ENCODE measurements at regions not wholly inside any gene's neighbourhood (a gene's known extent, or its start where the extent isn't known, plus 50 kb on each side); places are given as distances from the start of the nearest gene placed in this dataset.
"Not testable (repeated sequence)": the region's sequence is repeated elsewhere in the genome, so short reads cannot be mapped to it uniquely, and the experiment has no call there.

DNA sequence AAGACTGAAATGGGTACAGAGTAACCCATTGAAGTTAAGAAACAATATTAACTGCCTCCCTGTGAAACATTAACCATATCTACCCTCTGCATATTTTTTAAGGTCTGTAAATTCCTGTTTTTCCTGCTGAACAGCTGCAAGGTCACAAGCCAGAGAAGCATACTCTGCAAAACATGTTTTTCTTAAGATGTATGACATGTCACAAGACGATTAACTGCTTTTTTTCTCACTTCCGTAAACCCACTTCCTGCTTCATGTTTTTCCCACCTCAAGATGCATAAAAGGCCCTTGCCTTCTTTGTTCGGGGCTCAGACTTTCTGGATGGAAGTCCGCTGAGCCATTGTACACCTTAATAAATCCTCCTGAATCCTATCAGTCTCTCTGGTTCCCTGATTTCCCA is 504.7 kb upstream of the MIS18BP1 start:
- Histone ChIP-seq H3K36me3 (replicated peaks in 1 of 2; ENCODE audit: control insufficient read depth in 1 of 2, insufficient read depth in 2 of 2, low read length in 1 of 2) (no peaks in the 10 kb centered on the region), H3K27me3 (ENCODE audit: insufficient read depth) (no peaks in the 10 kb centered on the region), H3K9me3 (no peaks in the 10 kb centered on the region), H3K4me2 (no peak overlapping the region), H4K20me1 (ENCODE audit: insufficient read depth) (no peaks in the 10 kb centered on the region), H3F3A (replicated peaks; ENCODE audit: insufficient read depth) (no peaks in the 10 kb centered on the region), H3K27ac (ENCODE audit: low read depth in 2 of 2, low read length in 1 of 2) (no peak overlapping the region), H3K9me2 (no peaks in the 10 kb centered on the region), H3K9ac (no peak overlapping the region), H3K4me3 (ENCODE audit: low read depth in 2 of 2, low read length in 1 of 2) (no peak overlapping the region), H2AFZ (ENCODE audit: low read depth) (no peak overlapping the region), H3K79me2 (ENCODE audit: insufficient read depth) (no peaks in the 10 kb centered on the region), H3K4me1 (ENCODE audit: control insufficient read depth in 1 of 2, insufficient read depth in 2 of 2, low read depth in 1 of 2, low read length in 1 of 2) (no peaks in the 10 kb centered on the region)
- CTCF ChIA-PET, result no interaction called here
- POLR2A ChIA-PET, result no interaction called here
- TF ChIP-seq, protein P1, sequence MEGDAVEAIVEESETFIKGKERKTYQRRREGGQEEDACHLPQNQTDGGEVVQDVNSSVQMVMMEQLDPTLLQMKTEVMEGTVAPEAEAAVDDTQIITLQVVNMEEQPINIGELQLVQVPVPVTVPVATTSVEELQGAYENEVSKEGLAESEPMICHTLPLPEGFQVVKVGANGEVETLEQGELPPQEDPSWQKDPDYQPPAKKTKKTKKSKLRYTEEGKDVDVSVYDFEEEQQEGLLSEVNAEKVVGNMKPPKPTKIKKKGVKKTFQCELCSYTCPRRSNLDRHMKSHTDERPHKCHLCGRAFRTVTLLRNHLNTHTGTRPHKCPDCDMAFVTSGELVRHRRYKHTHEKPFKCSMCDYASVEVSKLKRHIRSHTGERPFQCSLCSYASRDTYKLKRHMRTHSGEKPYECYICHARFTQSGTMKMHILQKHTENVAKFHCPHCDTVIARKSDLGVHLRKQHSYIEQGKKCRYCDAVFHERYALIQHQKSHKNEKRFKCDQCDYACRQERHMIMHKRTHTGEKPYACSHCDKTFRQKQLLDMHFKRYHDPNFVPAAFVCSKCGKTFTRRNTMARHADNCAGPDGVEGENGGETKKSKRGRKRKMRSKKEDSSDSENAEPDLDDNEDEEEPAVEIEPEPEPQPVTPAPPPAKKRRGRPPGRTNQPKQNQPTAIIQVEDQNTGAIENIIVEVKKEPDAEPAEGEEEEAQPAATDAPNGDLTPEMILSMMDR (IDR thresholded peaks at IDR 0.05), result no peak
- no peak for TF ChIP-seq JUND (IDR thresholded peaks at IDR 0.05)
- no peak for TF ChIP-seq FOXJ3 (CRISPR knock-in tag; IDR thresholded peaks at IDR 0.05)
- TF ChIP-seq, protein P2, sequence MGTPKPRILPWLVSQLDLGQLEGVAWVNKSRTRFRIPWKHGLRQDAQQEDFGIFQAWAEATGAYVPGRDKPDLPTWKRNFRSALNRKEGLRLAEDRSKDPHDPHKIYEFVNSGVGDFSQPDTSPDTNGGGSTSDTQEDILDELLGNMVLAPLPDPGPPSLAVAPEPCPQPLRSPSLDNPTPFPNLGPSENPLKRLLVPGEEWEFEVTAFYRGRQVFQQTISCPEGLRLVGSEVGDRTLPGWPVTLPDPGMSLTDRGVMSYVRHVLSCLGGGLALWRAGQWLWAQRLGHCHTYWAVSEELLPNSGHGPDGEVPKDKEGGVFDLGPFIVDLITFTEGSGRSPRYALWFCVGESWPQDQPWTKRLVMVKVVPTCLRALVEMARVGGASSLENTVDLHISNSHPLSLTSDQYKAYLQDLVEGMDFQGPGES (IDR thresholded peaks at IDR 0.05; ENCODE audit: low read depth, low read length), result no peak
- no peak for TF ChIP-seq NFIC (IDR thresholded peaks at IDR 0.05; ENCODE audit: borderline replicate concordance)
- no peak for TF ChIP-seq RXRA (IDR thresholded peaks at IDR 0.05; ENCODE audit: borderline replicate concordance, low read depth)
- TF ChIP-seq, protein P3, sequence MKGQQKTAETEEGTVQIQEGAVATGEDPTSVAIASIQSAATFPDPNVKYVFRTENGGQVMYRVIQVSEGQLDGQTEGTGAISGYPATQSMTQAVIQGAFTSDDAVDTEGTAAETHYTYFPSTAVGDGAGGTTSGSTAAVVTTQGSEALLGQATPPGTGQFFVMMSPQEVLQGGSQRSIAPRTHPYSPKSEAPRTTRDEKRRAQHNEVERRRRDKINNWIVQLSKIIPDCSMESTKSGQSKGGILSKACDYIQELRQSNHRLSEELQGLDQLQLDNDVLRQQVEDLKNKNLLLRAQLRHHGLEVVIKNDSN (IDR thresholded peaks at IDR 0.05; ENCODE audit: borderline replicate concordance, low read depth), result no peak
- TF ChIP-seq, protein P4, sequence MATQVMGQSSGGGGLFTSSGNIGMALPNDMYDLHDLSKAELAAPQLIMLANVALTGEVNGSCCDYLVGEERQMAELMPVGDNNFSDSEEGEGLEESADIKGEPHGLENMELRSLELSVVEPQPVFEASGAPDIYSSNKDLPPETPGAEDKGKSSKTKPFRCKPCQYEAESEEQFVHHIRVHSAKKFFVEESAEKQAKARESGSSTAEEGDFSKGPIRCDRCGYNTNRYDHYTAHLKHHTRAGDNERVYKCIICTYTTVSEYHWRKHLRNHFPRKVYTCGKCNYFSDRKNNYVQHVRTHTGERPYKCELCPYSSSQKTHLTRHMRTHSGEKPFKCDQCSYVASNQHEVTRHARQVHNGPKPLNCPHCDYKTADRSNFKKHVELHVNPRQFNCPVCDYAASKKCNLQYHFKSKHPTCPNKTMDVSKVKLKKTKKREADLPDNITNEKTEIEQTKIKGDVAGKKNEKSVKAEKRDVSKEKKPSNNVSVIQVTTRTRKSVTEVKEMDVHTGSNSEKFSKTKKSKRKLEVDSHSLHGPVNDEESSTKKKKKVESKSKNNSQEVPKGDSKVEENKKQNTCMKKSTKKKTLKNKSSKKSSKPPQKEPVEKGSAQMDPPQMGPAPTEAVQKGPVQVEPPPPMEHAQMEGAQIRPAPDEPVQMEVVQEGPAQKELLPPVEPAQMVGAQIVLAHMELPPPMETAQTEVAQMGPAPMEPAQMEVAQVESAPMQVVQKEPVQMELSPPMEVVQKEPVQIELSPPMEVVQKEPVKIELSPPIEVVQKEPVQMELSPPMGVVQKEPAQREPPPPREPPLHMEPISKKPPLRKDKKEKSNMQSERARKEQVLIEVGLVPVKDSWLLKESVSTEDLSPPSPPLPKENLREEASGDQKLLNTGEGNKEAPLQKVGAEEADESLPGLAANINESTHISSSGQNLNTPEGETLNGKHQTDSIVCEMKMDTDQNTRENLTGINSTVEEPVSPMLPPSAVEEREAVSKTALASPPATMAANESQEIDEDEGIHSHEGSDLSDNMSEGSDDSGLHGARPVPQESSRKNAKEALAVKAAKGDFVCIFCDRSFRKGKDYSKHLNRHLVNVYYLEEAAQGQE (IDR thresholded peaks at IDR 0.05; ENCODE audit: low read depth, low read length), result no peak
- TF ChIP-seq MXI1 (IDR thresholded peaks at IDR 0.05; ENCODE audit: low read depth, low read length), result no peak
- no peak for TF ChIP-seq RFX5 (IDR thresholded peaks at IDR 0.05; ENCODE audit: low read length)
- no peak for TF ChIP-seq SIN3A (IDR thresholded peaks at IDR 0.05; ENCODE audit: borderline replicate concordance, low read depth, low read length)
- 0% methylated on average over 4 of the region's 4 CpGs for WGBS (ENCODE audit: low lambda C conversion rate)
- no peak for DNase-seq

DNA sequence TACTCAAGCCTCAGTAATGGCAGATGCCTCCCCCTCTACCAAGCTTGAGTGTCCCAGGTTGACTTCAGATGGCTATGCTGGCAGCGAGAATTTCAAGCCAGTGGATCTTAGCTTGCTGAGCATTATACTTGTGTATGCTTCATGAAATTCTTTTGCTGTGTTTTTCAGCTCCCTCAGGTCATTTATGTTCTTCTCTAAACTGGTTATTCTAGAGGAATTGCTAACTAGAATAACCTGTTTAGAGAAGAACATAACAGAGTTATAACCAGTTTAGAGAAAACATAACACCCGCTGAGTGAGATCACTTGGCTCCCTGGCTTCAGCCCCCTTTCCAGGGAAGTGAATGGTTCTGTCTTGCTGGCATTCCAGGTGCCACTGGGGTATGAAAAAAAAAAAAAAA is 503.4 kb upstream of the MIS18BP1 start:
- H3K79me2 ChIP-seq (ENCODE audit: insufficient read depth); H3K9me2 ChIP-seq; POLR2A ChIA-PET; H3K27ac ChIP-seq (ENCODE audit: low read depth in 2 of 2, low read length in 1 of 2); DNase-seq; H3K4me3 ChIP-seq (ENCODE audit: low read depth in 2 of 2, low read length in 1 of 2); H3F3A ChIP-seq (replicated peaks; ENCODE audit: insufficient read depth); H3K36me3 ChIP-seq (replicated peaks in 1 of 2; ENCODE audit: control insufficient read depth in 1 of 2, insufficient read depth in 2 of 2, low read length in 1 of 2); H4K20me1 ChIP-seq (ENCODE audit: insufficient read depth); H3K9ac ChIP-seq; CTCF ChIA-PET; H2AFZ ChIP-seq (ENCODE audit: low read depth); H3K4me1 ChIP-seq (ENCODE audit: control insufficient read depth in 1 of 2, insufficient read depth in 2 of 2, low read depth in 1 of 2, low read length in 1 of 2); H3K4me2 ChIP-seq; H3K27me3 ChIP-seq (ENCODE audit: insufficient read depth); H3K9me3 ChIP-seq: not testable (repeated sequence)
- 23% methylated on average over 1 of the region's 2 CpGs for WGBS (ENCODE audit: low lambda C conversion rate)
